HG03280 (cell line): ENCODE measurements at regions not wholly inside any gene's neighbourhood (a gene's known extent, or its start where the extent isn't known, plus 50 kb on each side); places are given as distances from the start of the nearest gene placed in this dataset.

Source experiments
- ATAC-seq: cut with Tn5 transposase; IDR thresholded peaks from one replicate; pipeline ENCODE4 v1.9.1; 2021; ENCODE audit warnings: mild to moderate bottlenecking, moderate library complexity; ENCODE audit not compliant: unreplicated experiment

DNA sequence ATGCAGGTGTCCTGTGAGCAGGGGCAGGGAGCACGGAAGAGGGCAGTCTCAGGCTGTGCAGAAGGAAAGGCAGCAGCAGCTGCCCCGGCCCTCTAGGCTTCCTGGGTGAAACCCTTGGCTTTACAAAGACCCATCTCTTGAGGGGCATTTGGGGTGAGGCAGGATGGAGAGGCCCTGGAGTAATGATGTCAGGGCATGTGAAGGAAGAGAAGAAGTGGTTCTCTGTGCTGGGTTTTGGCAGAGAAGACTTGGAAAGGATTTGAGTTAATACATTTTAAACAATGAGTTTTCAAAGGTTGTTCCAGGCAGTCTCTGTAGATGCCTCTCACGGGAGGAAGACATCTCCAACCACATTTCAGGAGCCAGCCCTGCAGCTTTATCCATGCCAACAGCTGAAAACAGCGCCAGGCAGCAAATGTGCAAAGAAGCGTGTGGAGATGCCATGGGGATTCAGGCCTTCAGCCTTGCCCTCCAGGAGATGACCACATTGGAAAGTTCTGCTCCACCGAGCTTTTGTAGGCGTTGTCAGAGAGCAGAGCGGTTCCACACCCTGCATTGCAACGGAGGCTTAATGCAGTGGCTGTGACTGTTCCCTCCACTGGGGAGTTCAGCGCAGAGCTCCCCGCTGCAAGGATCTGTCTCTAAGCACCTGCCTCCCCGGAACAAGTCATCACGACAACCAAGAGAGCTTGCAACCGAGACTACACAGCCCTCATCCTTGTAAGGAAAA is 322.8 kb downstream of the UQCRFS1 start:
- no peak for ATAC-seq

- no peak for ATAC-seq
Measured at GRCh38 chr19:28887920-28888618, 324.9 kb downstream of the UQCRFS1 start.

GRCh38 chr19:28886708-28887107 is 326.2 kb downstream of the UQCRFS1 start:
- ATAC-seq, result no peak

- no peak for ATAC-seq
Measured at GRCh38 chr19:28885965-28886364, 327.0 kb downstream of the UQCRFS1 start.

- no peak for ATAC-seq
Measured at GRCh38 chr19:28884786-28885476, 328.0 kb downstream of the UQCRFS1 start.

DNA sequence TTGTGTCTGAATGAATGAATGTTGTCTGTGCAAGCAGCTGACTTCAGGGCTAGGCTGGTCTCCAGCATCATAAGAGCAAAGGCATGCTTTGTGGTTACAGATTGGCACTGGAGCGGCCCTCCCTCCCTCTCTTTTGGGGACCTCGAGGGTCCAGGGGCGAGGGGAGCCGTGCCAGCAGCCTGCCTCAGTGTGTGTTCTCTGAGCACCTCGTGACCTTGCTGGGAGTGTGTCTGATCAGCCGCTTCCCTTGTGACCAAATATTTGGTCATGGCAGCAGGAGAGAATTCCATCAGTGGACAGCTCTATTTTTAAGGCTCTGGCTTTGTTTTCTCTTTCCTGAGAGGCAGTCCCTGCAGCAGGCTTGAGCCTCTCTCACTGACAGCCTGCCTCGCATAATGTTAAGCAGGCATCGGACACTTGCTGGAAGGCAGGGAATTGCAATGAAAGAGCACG is 329.7 kb downstream of the UQCRFS1 start:
- ATAC-seq, result no peak

DNA sequence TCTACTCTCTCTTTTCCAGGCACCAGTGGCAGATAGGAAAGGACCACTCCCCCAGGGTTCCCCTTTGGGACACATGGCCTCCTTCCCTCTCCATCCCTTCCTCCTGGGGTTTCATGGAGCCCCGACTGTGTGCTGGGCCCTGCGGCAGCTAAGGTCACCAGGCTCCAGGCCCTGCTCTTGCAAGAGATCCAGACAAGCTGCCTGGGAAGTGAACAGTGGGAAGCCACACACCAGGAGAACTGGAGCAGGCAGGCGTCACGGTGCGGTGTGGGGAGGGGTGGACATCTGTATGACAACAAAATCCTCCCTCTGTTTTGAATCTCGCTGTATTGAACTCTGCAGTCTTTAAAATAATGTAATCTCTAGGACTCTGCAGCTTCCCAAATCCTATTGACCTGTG is 330.1 kb downstream of the UQCRFS1 start:
- ATAC-seq, result no peak

- ATAC-seq, result no peak
Measured at GRCh38 chr19:28881616-28882015, 331.3 kb downstream of the UQCRFS1 start.

- ATAC-seq, result no peak
Measured at GRCh38 chr19:28880735-28881401, 332.1 kb downstream of the UQCRFS1 start.

DNA sequence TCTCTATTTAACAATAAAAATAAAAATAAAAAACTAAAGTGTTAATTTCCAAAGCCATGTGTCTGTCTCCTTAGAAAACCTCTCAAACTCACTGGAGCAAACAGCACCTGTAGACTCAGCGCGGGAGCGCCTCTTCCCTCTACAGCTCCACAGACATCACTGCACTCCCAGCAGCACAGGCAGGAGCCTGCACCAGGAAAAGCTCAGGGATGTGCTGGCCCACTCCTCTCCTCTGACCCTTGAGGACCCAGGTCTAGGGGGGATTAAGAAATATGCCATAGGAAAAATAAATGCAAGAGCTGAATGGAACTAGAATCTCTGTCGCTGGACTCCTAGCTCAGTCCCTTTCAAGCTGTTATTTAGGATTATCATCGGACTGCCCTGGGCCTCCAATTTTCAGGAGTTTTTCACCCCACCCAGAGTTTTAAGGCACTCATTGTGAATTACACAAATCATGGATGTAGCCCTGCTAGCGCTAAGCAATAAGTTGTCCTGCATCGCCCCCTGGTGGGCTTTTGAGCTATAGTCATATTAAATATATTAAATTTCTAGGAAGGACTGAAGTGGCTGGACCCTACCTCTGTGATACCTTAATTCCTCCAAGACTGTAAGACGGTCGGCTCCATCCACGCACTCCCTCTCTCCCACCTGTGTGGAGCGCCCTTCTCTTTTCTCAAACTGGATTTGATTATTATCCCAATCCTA is 333.9 kb downstream of the UQCRFS1 start:
- no peak for ATAC-seq

- ATAC-seq, result no peak
Measured at GRCh38 chr19:28876609-28877123, 336.3 kb downstream of the UQCRFS1 start.

GRCh38 chr19:28874742-28875141 is 338.2 kb downstream of the UQCRFS1 start:
- no peak for ATAC-seq

GRCh38 chr19:28873301-28873700 is 339.6 kb downstream of the UQCRFS1 start:
- no peak for ATAC-seq

DNA sequence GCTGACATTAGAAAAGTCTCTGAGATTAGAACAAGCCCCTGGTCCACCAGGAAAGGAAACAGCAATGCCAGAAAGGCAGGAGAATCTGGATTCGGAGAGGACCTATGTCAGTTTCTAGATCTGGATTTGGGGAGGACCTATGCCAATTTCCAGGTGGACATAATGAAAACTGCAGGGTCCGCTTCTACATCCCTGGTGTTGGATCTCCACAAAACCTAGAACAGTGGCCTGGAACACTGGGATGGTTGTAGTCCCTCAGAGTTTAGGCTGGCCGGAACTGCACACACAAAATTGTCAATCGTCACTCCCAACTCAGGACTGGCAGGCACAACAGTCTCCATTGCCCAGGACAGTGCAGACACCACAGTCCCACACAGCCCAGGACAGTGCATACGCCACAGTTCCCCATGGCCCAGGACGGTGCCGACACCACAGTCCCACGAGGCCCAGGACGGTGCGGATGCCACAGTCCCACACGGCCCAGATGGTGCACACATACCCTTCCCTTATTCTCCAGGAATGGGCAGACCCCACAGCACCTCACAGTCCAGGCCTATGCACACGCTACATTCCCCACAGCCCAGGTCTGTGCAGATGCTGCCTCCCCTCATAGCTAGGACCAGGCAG is 341.7 kb downstream of the UQCRFS1 start:
- no peak for ATAC-seq

- ATAC-seq, result no peak
Measured at GRCh38 chr19:28869459-28869858, 343.5 kb downstream of the UQCRFS1 start.

DNA sequence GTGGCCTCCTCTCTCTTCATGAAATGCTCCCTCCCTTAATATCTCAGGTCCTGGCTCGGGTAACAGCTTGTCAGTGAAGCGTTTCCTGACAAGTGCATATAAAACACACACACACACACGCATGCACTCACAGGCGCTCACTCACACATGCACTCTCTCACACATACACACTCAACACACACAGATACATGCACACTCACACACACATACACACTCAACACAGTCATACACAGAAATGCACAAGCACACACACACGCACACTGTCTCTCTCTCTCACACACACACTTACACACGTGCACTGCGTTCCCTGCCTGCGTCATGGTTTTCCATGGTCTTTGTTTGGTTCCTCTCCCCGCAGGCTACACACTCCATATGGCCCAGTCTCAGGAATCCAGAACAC is 344.1 kb downstream of the UQCRFS1 start:
- ATAC-seq, result no peak

- ATAC-seq, result no peak
Measured at GRCh38 chr19:28867978-28868377, 345.0 kb downstream of the UQCRFS1 start.

DNA sequence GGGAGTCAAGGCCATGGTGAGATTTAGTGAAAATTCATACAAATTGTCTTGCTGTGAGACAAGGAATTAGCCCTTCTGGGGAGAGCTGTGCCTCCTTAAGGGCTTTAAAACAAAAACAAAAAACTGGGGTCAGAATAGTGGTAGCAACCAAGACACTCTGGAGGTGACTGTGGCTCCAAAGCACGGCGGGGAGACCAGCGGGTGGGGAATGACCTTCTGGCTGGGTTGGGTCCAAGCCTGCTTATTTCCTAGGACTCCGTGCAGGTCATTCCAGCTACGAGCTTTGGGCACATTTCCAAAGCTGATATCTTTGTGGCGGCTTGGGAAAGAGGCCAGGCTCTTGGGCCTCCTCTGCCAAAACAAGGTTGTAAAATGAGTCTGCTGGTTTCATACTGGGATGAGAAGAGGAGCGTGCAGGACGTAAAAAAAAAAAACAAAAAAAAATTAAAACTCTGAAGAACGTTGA is 348.3 kb downstream of the UQCRFS1 start:
- no peak for ATAC-seq

GRCh38 chr19:28864024-28864503 is 348.9 kb downstream of the UQCRFS1 start:
- ATAC-seq, result no peak

DNA sequence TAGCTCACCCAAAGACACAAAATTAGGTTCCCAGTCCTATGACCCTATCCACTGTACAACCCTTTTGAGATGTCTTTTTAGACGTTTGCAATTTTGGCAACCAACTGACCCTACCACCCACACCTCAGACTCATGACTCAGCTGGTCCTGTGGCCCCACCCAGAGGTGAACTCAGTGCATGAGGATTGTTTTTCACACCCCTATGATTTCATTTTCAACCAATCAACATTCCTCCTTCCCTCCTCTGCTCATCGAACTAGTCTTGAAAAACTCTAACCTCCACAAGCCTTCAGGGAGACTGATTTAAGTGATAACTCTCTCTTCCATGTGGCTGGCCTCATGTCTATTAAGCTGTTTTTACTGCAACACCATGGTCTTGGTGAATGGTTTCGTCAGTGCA is 350.7 kb downstream of the UQCRFS1 start:
- no peak for ATAC-seq
